ENCODE measurements at regions not wholly inside any gene's neighbourhood (a gene's known extent, or its start where the extent isn't known, plus 50 kb on each side); places are given as distances from the start of the nearest gene placed in this dataset.

GRCh38 chr1:219298571-219299148, 125.0 kb downstream of the LYPLAL1 start:
- Histone ChIP-seq H3K79me2 (ENCODE audit: control insufficient read depth, insufficient read depth, low read length) (no peaks in the 10 kb centered on the region), H3K4me2 (ENCODE audit: control insufficient read depth, extremely low read depth, insufficient read depth, low read depth, low read length) (no peak overlapping the region), H3K4me1 (ENCODE audit: control insufficient read depth, extremely low read depth, insufficient read depth, low read length) (no peaks in the 10 kb centered on the region), H3K9ac (ENCODE audit: control insufficient read depth, extremely low read depth, insufficient read depth, low read length) (no peak overlapping the region), H3K27me3 (ENCODE audit: control insufficient read depth, extremely low read depth, insufficient read depth, low read length) (peaks cover 20% of the 10 kb centered on the region), H3K27ac (ENCODE audit: control insufficient read depth, insufficient read depth, low read length) (no peak overlapping the region), H3K4me3 (ENCODE audit: control insufficient read depth in 2 of 3, extremely low read depth in 1 of 3, insufficient read depth in 2 of 3, low read depth in 1 of 3, low read length in 3 of 3) (no peak overlapping the region), H4K20me1 (ENCODE audit: control insufficient read depth, extremely low read depth, insufficient read depth, low read length) (no peaks in the 10 kb centered on the region), H3K36me3 (ENCODE audit: control insufficient read depth in 2 of 2, extremely low read depth in 1 of 2, insufficient read depth in 2 of 2, low read length in 2 of 2) (peaks cover 0 to 1% of the 10 kb centered on the region in 2 experiments), H2AFZ (ENCODE audit: control insufficient read depth, low read length) (no peak overlapping the region), H3K9me1 (ENCODE audit: control insufficient read depth, extremely low read depth, insufficient read depth, low read length) (no peaks in the 10 kb centered on the region), H3K9me3 (ENCODE audit: control insufficient read depth, low read depth, low read length) (no peaks in the 10 kb centered on the region)
- TF ChIP-seq EZH2 (IDR thresholded peaks at IDR 0.05; ENCODE audit: low read length): no peak
- no peak for TF ChIP-seq CTCF (optimal IDR thresholded peaks at IDR 0.05 in 1 of 3, IDR thresholded peaks at IDR 0.05 in 1 of 3, conservative IDR thresholded peaks at IDR 0.05 in 1 of 3; ENCODE audit: extremely low read depth in 1 of 3, insufficient read depth in 2 of 3, low read length in 3 of 3)
- DNase-seq (ENCODE audit: low read depth, low spot score) (no peak), FAIRE-seq (no peak)
- dilution Hi-C loops (cut with MboI; ENCODE audit: extremely low pct_ligation_motif_present, low sequenced_read_pairs): no loop called here

- Histone ChIP-seq H3K9me1 (ENCODE audit: control insufficient read depth, extremely low read depth, insufficient read depth, low read length) (no peaks in the 10 kb centered on the region), H3K9me3 (ENCODE audit: control insufficient read depth, low read depth, low read length) (no peaks in the 10 kb centered on the region), H2AFZ (ENCODE audit: control insufficient read depth, low read length) (no peak overlapping the region), H3K4me2 (ENCODE audit: control insufficient read depth, extremely low read depth, insufficient read depth, low read depth, low read length) (no peak overlapping the region), H3K79me2 (ENCODE audit: control insufficient read depth, insufficient read depth, low read length) (no peaks in the 10 kb centered on the region), H3K36me3 (ENCODE audit: control insufficient read depth in 2 of 2, extremely low read depth in 1 of 2, insufficient read depth in 2 of 2, low read length in 2 of 2) (peaks cover 0 to 1% of the 10 kb centered on the region in 2 experiments), H4K20me1 (ENCODE audit: control insufficient read depth, extremely low read depth, insufficient read depth, low read length) (no peaks in the 10 kb centered on the region), H3K4me3 (ENCODE audit: control insufficient read depth in 2 of 3, extremely low read depth in 1 of 3, insufficient read depth in 2 of 3, low read depth in 1 of 3, low read length in 3 of 3) (no peak overlapping the region), H3K27me3 (ENCODE audit: control insufficient read depth, extremely low read depth, insufficient read depth, low read length) (peaks cover 15% of the 10 kb centered on the region), H3K27ac (ENCODE audit: control insufficient read depth, insufficient read depth, low read length) (no peak overlapping the region), H3K9ac (ENCODE audit: control insufficient read depth, extremely low read depth, insufficient read depth, low read length) (no peak overlapping the region), H3K4me1 (ENCODE audit: control insufficient read depth, extremely low read depth, insufficient read depth, low read length) (no peaks in the 10 kb centered on the region)
- TF ChIP-seq EZH2 (IDR thresholded peaks at IDR 0.05; ENCODE audit: low read length) (no peak), CTCF (optimal IDR thresholded peaks at IDR 0.05 in 1 of 3, IDR thresholded peaks at IDR 0.05 in 1 of 3, conservative IDR thresholded peaks at IDR 0.05 in 1 of 3; ENCODE audit: extremely low read depth in 1 of 3, insufficient read depth in 2 of 3, low read length in 3 of 3) (no peak)
- DNase-seq (ENCODE audit: low read depth, low spot score) (no peak), FAIRE-seq (no peak)
- dilution Hi-C loops (cut with MboI; ENCODE audit: extremely low pct_ligation_motif_present, low sequenced_read_pairs): no loop called here
Observed at GRCh38 chr1:219296430-219297355, 123.0 kb downstream of the LYPLAL1 start.
